ENCODE measurements at regions not wholly inside any gene's neighbourhood (a gene's known extent, or its start where the extent isn't known, plus 50 kb on each side); places are given as distances from the start of the nearest gene placed in this dataset.

DNA sequence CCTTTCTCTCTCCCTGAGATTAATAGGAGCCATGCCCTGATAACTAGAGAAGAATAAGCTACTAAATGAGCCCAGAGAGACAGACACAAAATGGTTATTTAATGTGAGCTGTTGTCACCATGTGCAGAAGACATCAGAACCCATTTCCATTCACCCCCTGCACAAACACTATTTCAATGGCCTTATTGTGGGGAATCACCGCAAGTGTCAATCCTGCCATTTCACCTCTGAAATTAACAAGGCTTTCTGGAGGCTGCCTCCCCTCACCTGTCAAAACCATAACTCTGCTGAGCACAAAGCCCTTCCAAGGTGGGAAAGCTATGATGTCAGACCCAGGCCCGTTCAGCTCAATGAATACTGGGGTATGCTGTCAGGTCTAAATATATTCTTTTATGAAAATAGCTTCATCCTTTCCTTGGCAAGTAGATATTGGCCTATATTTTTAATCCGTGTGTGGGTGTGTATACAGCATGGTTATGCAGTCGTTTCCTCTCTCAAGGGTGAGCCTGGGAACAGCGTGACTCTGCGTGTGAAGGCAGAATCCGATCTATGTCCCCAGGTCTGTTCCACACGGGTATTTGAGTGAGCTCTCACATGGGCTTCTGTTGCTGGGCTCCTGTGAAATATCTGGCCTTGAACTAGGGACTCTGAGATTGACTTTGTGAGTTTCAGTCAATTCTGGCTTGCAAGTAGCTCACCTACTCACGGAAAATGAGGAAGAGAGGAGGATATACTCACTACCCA lies 266.3 kb downstream of the FBXW7 start:
- H3K27ac ChIP-seq (ENCODE audit: low read depth, low read length, severe bottlenecking): no peak overlapping the region
- H3K36me3 ChIP-seq (ENCODE audit: control insufficient read depth, insufficient read depth, low read length): no peaks in the 10 kb centered on the region
- 95 to 97% methylated on average over 7 to 8 of the region's 9 CpGs for WGBS, 2 experiments (ENCODE audit: insufficient coverage in 2 of 2)
- H3K4me1 ChIP-seq (ENCODE audit: control insufficient read depth, insufficient read depth, low read length, poor library complexity, severe bottlenecking): peaks cover 6% of the 10 kb centered on the region
- H3K4me3 ChIP-seq (ENCODE audit: extremely low read depth, insufficient read depth, low read length, poor library complexity, severe bottlenecking): no peak overlapping the region
- H3K9me3 ChIP-seq (ENCODE audit: control insufficient read depth, low read length): no peaks in the 10 kb centered on the region

DNA sequence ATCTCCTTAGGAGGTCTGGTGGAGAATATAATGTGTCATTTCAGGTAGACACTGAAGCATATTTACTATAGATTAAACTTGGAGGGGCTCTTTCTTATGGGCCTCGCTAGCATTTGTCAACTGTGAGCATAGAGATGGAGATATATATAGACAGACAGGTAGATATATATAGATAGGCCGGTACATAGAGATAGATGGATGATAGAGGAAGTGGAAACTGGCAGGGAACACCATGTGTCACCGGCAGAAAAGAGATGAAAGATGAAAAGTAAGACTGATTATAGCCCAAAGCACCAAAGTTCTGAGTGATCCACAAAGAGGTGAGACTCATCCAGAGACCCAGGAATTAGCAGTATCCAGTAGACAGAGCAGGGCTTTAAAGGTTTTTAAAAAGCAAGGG lies 268.1 kb downstream of the FBXW7 start:
- Histone ChIP-seq H3K4me3 (ENCODE audit: extremely low read depth, insufficient read depth, low read length, poor library complexity, severe bottlenecking) (no peak overlapping the region), H3K4me1 (ENCODE audit: control insufficient read depth, insufficient read depth, low read length, poor library complexity, severe bottlenecking) (peaks cover 6% of the 10 kb centered on the region), H3K36me3 (ENCODE audit: control insufficient read depth, insufficient read depth, low read length) (no peaks in the 10 kb centered on the region), H3K27ac (ENCODE audit: low read depth, low read length, severe bottlenecking) (no peak overlapping the region), H3K9me3 (ENCODE audit: control insufficient read depth, low read length) (no peaks in the 10 kb centered on the region)
- 86 to 88% methylated on average over 2 to 3 of the region's 3 CpGs for WGBS, 2 experiments (ENCODE audit: insufficient coverage in 2 of 2)

DNA sequence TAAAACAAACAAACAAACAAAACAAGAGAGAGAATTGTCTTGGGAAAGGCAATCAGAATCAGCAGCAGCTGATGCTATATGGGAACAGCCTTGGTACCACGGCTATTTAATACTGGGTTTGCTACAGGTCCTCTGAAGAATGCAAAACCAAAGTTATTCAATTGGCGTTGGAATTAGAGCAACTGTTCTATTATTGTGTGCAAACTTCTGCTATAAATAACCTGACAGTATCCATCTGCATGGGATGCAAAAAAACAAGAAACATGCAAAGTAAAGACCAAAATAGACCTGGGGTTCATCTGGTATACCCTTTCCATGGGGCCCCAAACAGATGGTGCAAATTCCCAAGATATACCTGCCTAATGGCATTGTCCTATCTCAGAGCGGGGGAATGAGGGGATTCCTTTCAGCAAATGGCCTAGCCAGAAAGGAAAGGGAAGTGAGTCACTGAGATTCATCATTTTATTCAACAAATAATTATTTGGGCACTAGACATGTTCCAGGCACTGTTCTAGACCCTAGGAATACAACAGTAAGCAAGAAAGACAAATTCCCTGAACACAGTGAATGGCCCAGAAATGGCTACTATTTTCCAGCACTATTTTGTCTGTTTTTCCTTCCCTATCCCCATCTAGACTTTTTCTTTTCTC lies 268.9 kb downstream of the FBXW7 start:
- Histone ChIP-seq H3K4me3 (ENCODE audit: extremely low read depth, insufficient read depth, low read length, poor library complexity, severe bottlenecking) (no peak overlapping the region), H3K36me3 (ENCODE audit: control insufficient read depth, insufficient read depth, low read length) (no peaks in the 10 kb centered on the region), H3K4me1 (ENCODE audit: control insufficient read depth, insufficient read depth, low read length, poor library complexity, severe bottlenecking) (peaks cover 6% of the 10 kb centered on the region), H3K9me3 (ENCODE audit: control insufficient read depth, low read length) (no peaks in the 10 kb centered on the region), H3K27ac (ENCODE audit: low read depth, low read length, severe bottlenecking) (no peak overlapping the region)
- 100% methylated on average over 1 of the region's 3 CpGs for WGBS, 2 experiments (ENCODE audit: insufficient coverage in 2 of 2)

DNA sequence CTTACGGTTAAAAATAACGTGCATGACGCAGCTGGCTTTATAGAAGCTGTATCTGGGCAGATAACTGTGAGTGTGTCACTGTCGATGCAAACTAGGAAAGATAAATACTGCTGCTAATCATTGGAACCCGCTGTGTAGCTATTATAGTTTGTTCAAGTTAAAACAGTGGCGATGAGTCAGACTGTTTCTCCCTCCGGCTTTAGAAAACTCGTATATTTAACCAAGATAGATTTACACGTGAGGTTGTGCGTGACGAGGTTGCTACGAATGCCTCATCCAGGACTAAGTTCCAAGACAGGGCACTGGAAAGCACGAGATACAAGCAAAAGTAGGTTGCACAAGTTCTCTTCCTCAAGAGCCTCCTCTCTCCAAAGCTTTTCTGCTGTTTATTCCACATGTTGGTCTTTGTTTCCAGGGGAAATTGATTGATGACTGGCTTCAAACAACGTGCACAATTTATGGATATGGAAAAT lies 270.7 kb downstream of the FBXW7 start:
- no peak overlapping the region for H3K4me3 ChIP-seq (ENCODE audit: extremely low read depth, insufficient read depth, low read length, poor library complexity, severe bottlenecking)
- 90% methylated on average over 12 to 13 of the region's 14 CpGs for WGBS, 2 experiments (ENCODE audit: insufficient coverage in 2 of 2)
- peaks cover 6% of the 10 kb centered on the region for H3K4me1 ChIP-seq (ENCODE audit: control insufficient read depth, insufficient read depth, low read length, poor library complexity, severe bottlenecking)
- H3K27ac ChIP-seq (ENCODE audit: low read depth, low read length, severe bottlenecking): peak overlapping the region; percentile 3
- H3K36me3 ChIP-seq (ENCODE audit: control insufficient read depth, insufficient read depth, low read length): no peaks in the 10 kb centered on the region
- no peaks in the 10 kb centered on the region for H3K9me3 ChIP-seq (ENCODE audit: control insufficient read depth, low read length)

DNA sequence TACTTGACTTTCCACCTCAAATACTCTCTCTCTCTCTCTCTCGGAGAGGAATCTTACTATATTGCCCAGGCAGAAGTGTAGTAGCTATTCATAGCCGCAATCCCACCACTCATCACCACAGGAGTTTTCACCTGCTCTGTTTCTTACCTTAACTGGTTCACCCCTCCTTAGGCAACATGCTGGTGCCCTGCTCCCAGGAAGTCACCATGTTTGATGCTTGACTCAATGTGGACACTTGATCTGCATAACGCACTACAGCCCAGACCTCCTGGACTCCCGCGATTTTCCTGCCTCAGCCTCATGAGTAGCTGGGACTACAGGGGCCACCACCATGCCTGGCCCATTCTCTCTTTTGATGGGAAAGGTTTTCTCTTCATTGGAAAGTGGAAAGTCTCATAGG lies 271.8 kb downstream of the FBXW7 start:
- WGBS, 2 experiments (ENCODE audit: insufficient coverage in 2 of 2): 92 to 94% methylated on average over 4 of the region's 5 CpGs
- Histone ChIP-seq H3K4me3 (ENCODE audit: extremely low read depth, insufficient read depth, low read length, poor library complexity, severe bottlenecking) (no peak overlapping the region), H3K9me3 (ENCODE audit: control insufficient read depth, low read length) (peaks cover 5% of the 10 kb centered on the region), H3K4me1 (ENCODE audit: control insufficient read depth, insufficient read depth, low read length, poor library complexity, severe bottlenecking) (peaks cover 6% of the 10 kb centered on the region), H3K36me3 (ENCODE audit: control insufficient read depth, insufficient read depth, low read length) (no peaks in the 10 kb centered on the region), H3K27ac (ENCODE audit: low read depth, low read length, severe bottlenecking) (no peak overlapping the region)

DNA sequence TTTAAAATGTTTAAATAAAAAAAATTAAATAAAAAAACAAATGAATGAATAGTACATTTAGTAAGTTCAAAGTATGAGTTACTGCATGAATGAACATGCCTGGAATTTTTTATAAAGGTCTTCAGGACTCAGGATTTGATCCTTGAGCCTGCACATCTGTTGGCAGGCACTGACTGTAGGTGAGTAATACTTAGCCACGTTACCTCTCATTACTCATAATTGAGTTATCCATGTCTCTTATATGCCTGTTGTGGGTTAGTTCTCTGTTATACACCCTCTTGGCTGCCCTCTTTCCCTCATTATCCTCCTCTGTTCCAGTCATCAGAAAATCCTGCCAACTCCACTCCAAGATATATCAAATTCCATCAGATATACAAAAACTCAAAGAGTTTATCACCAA lies 276.0 kb downstream of the FBXW7 start:
- 100% methylated on average over 1 of the region's 1 CpG; no CpG with 5 or more reads in 1 of the 2 experiments for WGBS, 2 experiments (ENCODE audit: insufficient coverage in 2 of 2)
- Histone ChIP-seq H3K4me1 (ENCODE audit: control insufficient read depth, insufficient read depth, low read length, poor library complexity, severe bottlenecking) (peaks cover 35% of the 10 kb centered on the region), H3K36me3 (ENCODE audit: control insufficient read depth, insufficient read depth, low read length) (no peaks in the 10 kb centered on the region), H3K4me3 (ENCODE audit: extremely low read depth, insufficient read depth, low read length, poor library complexity, severe bottlenecking) (no peak overlapping the region), H3K27ac (ENCODE audit: low read depth, low read length, severe bottlenecking) (no peak overlapping the region), H3K9me3 (ENCODE audit: control insufficient read depth, low read length) (peaks cover 5% of the 10 kb centered on the region)

DNA sequence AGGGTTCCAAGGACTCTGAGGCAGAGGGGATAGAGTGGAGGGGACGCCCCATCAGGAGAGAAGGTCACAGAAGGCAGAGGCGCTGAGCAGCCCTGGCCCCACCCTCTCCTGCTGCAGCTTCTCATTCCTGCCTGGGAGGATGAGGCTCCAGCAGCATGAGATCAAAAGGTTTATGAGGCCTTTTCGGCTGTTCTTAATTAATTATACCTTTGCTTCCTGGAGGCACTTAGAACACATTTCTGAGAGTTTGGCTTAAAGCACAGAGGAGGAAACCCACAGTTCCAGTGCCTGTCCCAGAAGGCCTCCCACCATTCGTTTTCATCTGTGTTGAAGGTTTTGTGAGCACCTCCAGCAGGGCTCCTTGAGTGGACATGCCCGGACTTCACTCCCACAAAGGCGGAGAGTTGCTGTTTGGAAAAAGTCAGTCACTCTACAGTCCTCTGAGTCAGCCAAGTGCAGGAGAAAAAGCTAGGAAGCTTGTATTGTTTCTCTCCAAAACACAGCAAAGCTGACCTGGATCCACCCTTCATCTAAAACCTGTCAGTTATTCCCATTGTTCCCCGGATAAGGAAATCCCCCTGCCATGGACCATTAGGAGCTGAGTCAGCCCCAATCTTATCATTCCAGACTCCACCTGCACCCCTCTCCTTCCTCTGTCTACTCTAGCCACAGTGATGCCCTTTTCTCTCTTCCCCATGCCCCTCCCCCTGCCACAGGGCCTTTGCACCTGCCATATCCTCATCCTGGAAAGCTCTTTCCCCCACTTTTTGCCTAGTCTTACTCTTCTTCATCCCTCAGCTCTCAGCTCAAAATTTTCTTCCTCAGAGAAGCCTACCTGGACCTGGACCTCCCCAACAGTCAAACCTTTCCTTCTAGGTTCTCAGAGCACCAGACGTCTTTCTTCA lies 276.8 kb downstream of the FBXW7 start:
- H3K4me1 ChIP-seq (ENCODE audit: control insufficient read depth, insufficient read depth, low read length, poor library complexity, severe bottlenecking): peaks cover 34% of the 10 kb centered on the region
- no peaks in the 10 kb centered on the region for H3K36me3 ChIP-seq (ENCODE audit: control insufficient read depth, insufficient read depth, low read length)
- H3K9me3 ChIP-seq (ENCODE audit: control insufficient read depth, low read length): peaks cover 5% of the 10 kb centered on the region
- no peak overlapping the region for H3K4me3 ChIP-seq (ENCODE audit: extremely low read depth, insufficient read depth, low read length, poor library complexity, severe bottlenecking)
- H3K27ac ChIP-seq (ENCODE audit: low read depth, low read length, severe bottlenecking): peak overlapping the region; percentile 96
- WGBS, 2 experiments (ENCODE audit: insufficient coverage in 2 of 2): 90 to 96% methylated on average over 4 to 5 of the region's 8 CpGs

DNA sequence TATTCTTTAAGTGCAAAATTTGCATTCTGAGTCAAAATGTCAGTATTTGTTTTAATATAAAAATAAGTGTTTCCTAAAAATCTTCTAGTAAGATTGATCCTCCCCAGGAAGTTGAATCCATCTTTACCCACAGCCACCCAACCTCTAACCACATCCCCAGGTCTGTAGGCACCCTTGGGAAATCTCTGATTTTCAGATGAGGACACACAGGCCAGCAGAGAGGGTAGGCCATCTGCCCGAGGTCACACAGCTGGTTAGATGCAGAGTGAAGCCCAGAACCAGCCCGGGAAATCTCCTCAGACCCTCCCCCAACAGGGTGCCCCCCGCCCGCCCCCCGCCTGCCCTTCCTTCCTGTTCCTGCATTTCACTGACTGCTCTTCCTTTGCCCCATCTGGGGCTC lies 277.5 kb downstream of the FBXW7 start:
- peak overlapping the region; percentile 96 for H3K27ac ChIP-seq (ENCODE audit: low read depth, low read length, severe bottlenecking)
- H3K9me3 ChIP-seq (ENCODE audit: control insufficient read depth, low read length): peaks cover 5% of the 10 kb centered on the region
- peaks cover 34% of the 10 kb centered on the region for H3K4me1 ChIP-seq (ENCODE audit: control insufficient read depth, insufficient read depth, low read length, poor library complexity, severe bottlenecking)
- 40 to 100% methylated on average over 1 of the region's 5 CpGs for WGBS, 2 experiments (ENCODE audit: insufficient coverage in 2 of 2)
- H3K4me3 ChIP-seq (ENCODE audit: extremely low read depth, insufficient read depth, low read length, poor library complexity, severe bottlenecking): no peak overlapping the region
- no peaks in the 10 kb centered on the region for H3K36me3 ChIP-seq (ENCODE audit: control insufficient read depth, insufficient read depth, low read length)

DNA sequence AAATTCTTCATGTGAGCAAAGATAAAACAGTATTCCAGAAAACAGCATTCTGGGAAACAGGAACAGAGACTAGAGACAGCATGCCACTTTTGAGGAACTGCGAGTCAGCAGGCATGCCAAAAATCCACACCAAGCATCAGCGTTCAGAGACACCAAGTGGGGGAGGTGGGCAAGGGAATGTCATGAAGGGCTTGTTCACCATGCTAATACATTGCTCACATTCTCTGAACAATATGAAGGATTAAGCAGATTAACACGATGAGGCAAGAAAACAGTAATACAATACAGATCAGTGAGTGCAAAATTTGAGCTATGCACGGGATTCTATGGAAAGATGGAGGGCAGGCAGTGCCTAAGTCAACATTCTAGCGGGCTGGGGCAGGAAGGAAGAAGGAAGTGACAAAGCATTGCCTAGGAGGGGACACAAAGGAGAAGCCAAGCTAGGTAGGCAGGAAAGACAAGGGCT lies 278.3 kb downstream of the FBXW7 start:
- H3K9me3 ChIP-seq (ENCODE audit: control insufficient read depth, low read length): peaks cover 5% of the 10 kb centered on the region
- H3K4me3 ChIP-seq (ENCODE audit: extremely low read depth, insufficient read depth, low read length, poor library complexity, severe bottlenecking): no peak overlapping the region
- WGBS, 2 experiments (ENCODE audit: insufficient coverage in 2 of 2): 79 to 83% methylated on average over 2 to 4 of the region's 5 CpGs
- H3K27ac ChIP-seq (ENCODE audit: low read depth, low read length, severe bottlenecking): peak overlapping the region; percentile 96
- no peaks in the 10 kb centered on the region for H3K36me3 ChIP-seq (ENCODE audit: control insufficient read depth, insufficient read depth, low read length)
- H3K4me1 ChIP-seq (ENCODE audit: control insufficient read depth, insufficient read depth, low read length, poor library complexity, severe bottlenecking): peaks cover 34% of the 10 kb centered on the region

DNA sequence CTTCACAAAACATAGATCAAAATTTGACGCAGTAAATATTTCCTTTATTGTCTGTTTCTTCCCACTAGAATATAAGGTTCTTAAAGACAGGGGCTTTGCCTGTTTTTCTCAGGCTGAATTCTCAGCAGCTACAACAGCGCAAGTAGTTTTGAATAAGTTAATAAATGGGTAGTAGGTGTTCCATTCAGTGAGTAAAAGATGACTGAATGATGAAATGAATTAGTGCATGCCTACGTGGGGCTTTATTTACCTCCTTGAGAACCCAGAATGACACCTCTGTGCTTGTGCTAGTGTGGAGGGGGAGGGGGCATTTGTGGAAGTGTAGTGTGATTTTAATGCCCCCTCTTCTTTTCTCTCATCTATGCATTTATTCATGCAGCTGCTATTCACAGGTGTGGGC lies 278.9 kb downstream of the FBXW7 start:
- H3K27ac ChIP-seq (ENCODE audit: low read depth, low read length, severe bottlenecking): peak overlapping the region; percentile 96
- H3K36me3 ChIP-seq (ENCODE audit: control insufficient read depth, insufficient read depth, low read length): no peaks in the 10 kb centered on the region
- no peak overlapping the region for H3K4me3 ChIP-seq (ENCODE audit: extremely low read depth, insufficient read depth, low read length, poor library complexity, severe bottlenecking)
- 85 to 100% methylated on average over 2 of the region's 3 CpGs for WGBS, 2 experiments (ENCODE audit: insufficient coverage in 2 of 2)
- peaks cover 5% of the 10 kb centered on the region for H3K9me3 ChIP-seq (ENCODE audit: control insufficient read depth, low read length)
- H3K4me1 ChIP-seq (ENCODE audit: control insufficient read depth, insufficient read depth, low read length, poor library complexity, severe bottlenecking): peaks cover 34% of the 10 kb centered on the region
